Smooth muscle cell (in vitro differentiated cells): ENCODE measurements at regions not wholly inside any gene's neighbourhood (a gene's known extent, or its start where the extent isn't known, plus 50 kb on each side); places are given as distances from the start of the nearest gene placed in this dataset.

ENCODE experiments used
- DNase-seq: peaks from one replicate; lab custom pipeline; 2025; ENCODE audit not compliant: unreplicated experiment; lab: John Stamatoyannopoulos, UW
- H2AFZ ChIP-seq: fragments of 200-600 bp; sonication (generic); 2 replicates; pipeline ENCODE4 v1.6.0; 2016; ENCODE audit warnings: antibody characterized with exemption, low read depth, mild to moderate bottlenecking
- H3F3A ChIP-seq: fragments of 200-600 bp; sonication (generic); 2 replicates; pipeline ENCODE4 v1.6.0; 2017; ENCODE audit warnings: antibody characterized with exemption, low read depth
- H3K27ac ChIP-seq: fragments of 200-600 bp; sonication (generic); 2 replicates; pipeline ENCODE4 v1.5.1; 2016; ENCODE audit warnings: low read depth, mild to moderate bottlenecking
- H3K27me3 ChIP-seq: fragments of 200-600 bp; sonication (generic); 2 replicates; pipeline ENCODE4 v1.6.1; 2016; ENCODE audit warnings: low read depth, mild to moderate bottlenecking
- H3K36me3 ChIP-seq: fragments of 200-600 bp; sonication (generic); 2 replicates; pipeline ENCODE4 v1.5.1; 2016; ENCODE audit warnings: low read depth
- H3K4me1 ChIP-seq: fragments of 200-600 bp; sonication (generic); 2 replicates; pipeline ENCODE4 v1.5.1; 2016; ENCODE audit warnings: low read depth
- H3K4me2 ChIP-seq: fragments of 200-600 bp; sonication (generic); 2 replicates; pipeline ENCODE4 v1.6.0; 2016; ENCODE audit warnings: mild to moderate bottlenecking
- H3K4me3 ChIP-seq: fragments of 200-600 bp; sonication (generic); 2 replicates; pipeline ENCODE4 v1.5.1; 2016; ENCODE audit warnings: mild to moderate bottlenecking
- H3K79me2 ChIP-seq: fragments of 200-600 bp; sonication (generic); 2 replicates; pipeline ENCODE4 v1.6.0; 2016; ENCODE audit warnings: low read depth, mild to moderate bottlenecking
- H3K9ac ChIP-seq: fragments of 200-600 bp; sonication (generic); 2 replicates; pipeline ENCODE4 v1.6.0; 2016; ENCODE audit warnings: low read depth
- H3K9me3 ChIP-seq: fragments of 200-600 bp; sonication (generic); replicated peaks from 2 replicates; pipeline ENCODE4 v1.5.1; 2016; ENCODE audit warnings: low read depth
- H4K20me1 ChIP-seq: fragments of 200-600 bp; sonication (generic); 2 replicates; pipeline ENCODE4 v1.6.0; 2016; ENCODE audit warnings: low read depth
- WGBS: methylation state at CpG from one replicate; pipeline ENCODE4 v1.1.7; 2016; ENCODE audit warnings: low lambda C conversion rate; 5-methylcytosine and 5-hydroxymethylcytosine counted together
- TF ChIP-seq, protein P1 (sequence below): fragments of 200-600 bp; sonication (generic); IDR thresholded peaks from 2 replicates; pipeline ENCODE4 v1.5.1; 2017; ENCODE audit warnings: borderline replicate concordance, mild to moderate bottlenecking, antibody characterized with exemption; ENCODE audit not compliant: insufficient read depth, poor library complexity, severe bottlenecking

- 24% methylated on average over 2 of the region's 2 CpGs for WGBS
- peaks cover 44% of the 10 kb centered on the region for H3K4me1 ChIP-seq
- peak overlapping the region; percentile 80 for H3K4me2 ChIP-seq
- H3K36me3 ChIP-seq: no peaks in the 10 kb centered on the region
- no peaks in the 10 kb centered on the region for H3K27me3 ChIP-seq
- H3K79me2 ChIP-seq: no peaks in the 10 kb centered on the region
- no peak overlapping the region for H2AFZ ChIP-seq
- TF ChIP-seq, protein P1, sequence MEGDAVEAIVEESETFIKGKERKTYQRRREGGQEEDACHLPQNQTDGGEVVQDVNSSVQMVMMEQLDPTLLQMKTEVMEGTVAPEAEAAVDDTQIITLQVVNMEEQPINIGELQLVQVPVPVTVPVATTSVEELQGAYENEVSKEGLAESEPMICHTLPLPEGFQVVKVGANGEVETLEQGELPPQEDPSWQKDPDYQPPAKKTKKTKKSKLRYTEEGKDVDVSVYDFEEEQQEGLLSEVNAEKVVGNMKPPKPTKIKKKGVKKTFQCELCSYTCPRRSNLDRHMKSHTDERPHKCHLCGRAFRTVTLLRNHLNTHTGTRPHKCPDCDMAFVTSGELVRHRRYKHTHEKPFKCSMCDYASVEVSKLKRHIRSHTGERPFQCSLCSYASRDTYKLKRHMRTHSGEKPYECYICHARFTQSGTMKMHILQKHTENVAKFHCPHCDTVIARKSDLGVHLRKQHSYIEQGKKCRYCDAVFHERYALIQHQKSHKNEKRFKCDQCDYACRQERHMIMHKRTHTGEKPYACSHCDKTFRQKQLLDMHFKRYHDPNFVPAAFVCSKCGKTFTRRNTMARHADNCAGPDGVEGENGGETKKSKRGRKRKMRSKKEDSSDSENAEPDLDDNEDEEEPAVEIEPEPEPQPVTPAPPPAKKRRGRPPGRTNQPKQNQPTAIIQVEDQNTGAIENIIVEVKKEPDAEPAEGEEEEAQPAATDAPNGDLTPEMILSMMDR: no peak
- peak overlapping the region; percentile 92 for H3K9ac ChIP-seq
- H3F3A ChIP-seq: peaks cover 41% of the 10 kb centered on the region
- no peaks in the 10 kb centered on the region for H4K20me1 ChIP-seq
- H3K4me3 ChIP-seq: no peak overlapping the region
- no peaks in the 10 kb centered on the region for H3K9me3 ChIP-seq
- no peak for DNase-seq
- peak overlapping the region; percentile 100 for H3K27ac ChIP-seq
Observed at GRCh38 chr4:108345862-108346817, 177.4 kb upstream of the LEF1 start.

DNA sequence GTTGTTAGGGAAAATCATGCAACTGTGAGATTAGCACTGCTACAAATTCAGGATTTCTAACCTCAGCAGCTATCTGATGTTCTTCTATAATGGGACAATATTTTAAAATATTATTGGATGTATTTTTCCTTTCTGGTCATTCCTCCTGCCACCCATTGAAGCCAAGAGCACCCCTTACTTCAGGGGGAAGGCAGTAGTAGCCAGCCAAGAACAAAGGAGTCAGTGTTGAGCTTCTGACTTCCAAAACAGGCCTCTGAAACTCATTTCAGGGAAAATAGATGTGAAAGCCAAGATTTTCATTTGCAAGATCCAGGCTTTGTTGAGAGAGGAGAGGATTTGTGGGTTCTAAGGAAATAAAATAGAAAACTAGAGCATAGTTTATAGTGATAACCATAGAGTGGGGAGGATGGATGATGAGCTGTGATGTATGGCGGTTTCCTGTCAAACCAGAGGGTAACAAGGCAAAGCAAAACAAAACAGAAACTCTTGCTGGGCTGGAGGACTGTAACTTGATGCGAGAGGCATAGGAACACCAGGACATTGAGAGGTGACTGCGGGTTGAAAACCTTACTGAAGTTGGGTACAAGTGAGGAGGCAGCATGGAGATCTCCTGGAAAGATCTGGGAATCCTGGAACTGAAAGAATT, 173.7 kb upstream of the LEF1 start:
- Histone ChIP-seq H3K4me2 (no peak overlapping the region), H3K27me3 (no peaks in the 10 kb centered on the region), H3K79me2 (no peaks in the 10 kb centered on the region), H3K9ac (no peak overlapping the region), H3K36me3 (no peaks in the 10 kb centered on the region), H3K4me1 (peaks cover 57% of the 10 kb centered on the region), H3F3A (peaks cover 55% of the 10 kb centered on the region), H3K9me3 (no peaks in the 10 kb centered on the region), H4K20me1 (no peaks in the 10 kb centered on the region), H2AFZ (no peak overlapping the region), H3K27ac (no peak overlapping the region), H3K4me3 (no peak overlapping the region)
- no peak for DNase-seq
- WGBS: 86% methylated on average over 3 of the region's 3 CpGs
- TF ChIP-seq, protein P1: no peak

- peaks cover 29% of the 10 kb centered on the region for H3F3A ChIP-seq
- no peaks in the 10 kb centered on the region for H4K20me1 ChIP-seq
- WGBS: 0% methylated on average over 1 of the region's 1 CpG
- TF ChIP-seq, protein P1: no peak
- no peak overlapping the region for H3K9ac ChIP-seq
- DNase-seq: no peak
- H3K4me3 ChIP-seq: no peak overlapping the region
- no peaks in the 10 kb centered on the region for H3K79me2 ChIP-seq
- no peak overlapping the region for H2AFZ ChIP-seq
- H3K4me1 ChIP-seq: peaks cover 67% of the 10 kb centered on the region
- no peaks in the 10 kb centered on the region for H3K9me3 ChIP-seq
- no peaks in the 10 kb centered on the region for H3K27me3 ChIP-seq
- H3K36me3 ChIP-seq: no peaks in the 10 kb centered on the region
- peak overlapping the region; percentile 69 for H3K4me2 ChIP-seq
- peak overlapping the region; percentile 65 for H3K27ac ChIP-seq
Observed at GRCh38 chr4:108337923-108338322, 169.2 kb upstream of the LEF1 start.
